Activated CD4-positive, alpha-beta T cell treated with anti-CD3 and anti-CD28 coated beads, Interleukin-2, amount 50 U/mL, for 1 hour (primary cell): ENCODE measurements at regions not wholly inside any gene's neighbourhood (a gene's known extent, or its start where the extent isn't known, plus 50 kb on each side); places are given as distances from the start of the nearest gene placed in this dataset.

Source experiments
- DNase-seq: peaks from one replicate; pipeline ENCODE4 v3.0.0-alpha.2; 2020

DNA sequence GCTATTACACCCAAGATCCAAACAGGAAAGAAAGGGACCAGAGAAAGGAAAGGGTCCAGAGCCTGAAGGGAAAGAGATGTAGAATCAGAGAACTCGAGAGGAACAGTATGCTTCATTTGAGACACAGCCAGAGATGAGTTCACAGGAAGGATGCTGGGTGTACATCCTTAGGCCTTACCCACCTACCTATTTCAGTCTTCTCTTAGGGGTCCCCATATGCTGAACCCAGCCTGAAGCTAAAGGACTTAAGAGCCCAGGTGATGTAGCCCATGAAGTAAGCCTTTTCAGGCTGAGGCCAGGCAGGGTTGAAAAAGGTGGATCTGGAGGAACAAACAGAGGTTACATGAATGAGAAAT is 338.0 kb upstream of the KCNH8 start:
- no peak for DNase-seq

- DNase-seq = no peak
Measured at GRCh38 chr3:18809640-18810305, 338.5 kb upstream of the KCNH8 start.

- no peak for DNase-seq
Measured at GRCh38 chr3:18808429-18808828, 339.9 kb upstream of the KCNH8 start.

DNA sequence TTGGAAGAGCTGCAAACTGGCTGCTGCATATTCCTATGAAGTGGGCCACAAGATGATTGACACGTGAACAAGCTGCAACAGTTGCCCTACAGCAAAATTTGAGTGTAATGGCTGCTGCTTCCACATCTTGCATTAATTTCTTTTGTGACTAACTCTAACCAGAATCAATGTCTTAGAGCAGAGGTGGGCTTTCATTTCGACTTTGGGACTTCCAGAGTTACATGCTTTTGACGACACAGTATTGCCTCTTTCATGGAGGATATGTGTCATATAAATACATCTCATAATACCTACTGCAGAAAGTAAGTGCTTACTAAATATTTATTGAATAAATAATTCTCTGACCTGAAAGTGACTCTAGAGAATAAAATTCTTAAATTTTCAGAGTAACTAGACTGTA is 340.7 kb upstream of the KCNH8 start:
- no peak for DNase-seq

DNA sequence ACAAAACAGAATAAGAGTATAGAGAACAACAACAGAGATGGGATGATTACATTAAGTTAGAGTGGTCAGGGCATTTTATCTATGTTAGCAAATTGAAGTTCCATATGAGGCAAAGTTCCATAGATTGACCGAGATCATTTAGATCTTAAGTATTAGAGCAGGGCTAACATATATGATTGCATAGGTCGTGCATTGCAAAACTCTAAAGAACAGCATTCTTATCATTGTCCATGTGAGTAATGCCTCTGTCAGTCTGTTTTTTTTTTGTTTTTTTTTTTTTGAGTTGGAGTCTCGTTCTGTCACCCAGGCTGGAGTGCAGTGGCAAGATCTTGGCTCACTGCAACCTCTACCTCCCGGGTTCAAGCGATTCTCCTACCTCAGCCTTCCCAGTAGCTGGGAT is 341.7 kb upstream of the KCNH8 start:
- no peak for DNase-seq

DNA sequence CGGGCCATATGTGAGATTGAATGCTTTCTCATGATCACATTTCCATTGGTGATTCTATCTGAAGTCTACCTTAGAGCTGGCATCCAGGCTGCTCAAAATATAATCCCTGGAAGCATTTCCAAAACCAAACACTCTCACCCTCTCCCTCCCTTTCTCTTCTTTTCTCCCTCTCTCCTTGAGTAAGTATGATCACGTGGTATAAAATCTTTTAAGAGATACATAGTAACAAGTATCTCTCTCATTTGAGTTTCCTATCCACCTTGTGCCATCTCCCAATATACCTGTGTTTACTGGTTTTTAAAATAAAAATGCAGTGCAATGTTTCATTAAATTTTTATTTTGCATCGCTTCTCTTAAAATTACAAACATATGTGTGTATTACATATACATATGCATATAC is 350.9 kb upstream of the KCNH8 start:
- DNase-seq = no peak

DNA sequence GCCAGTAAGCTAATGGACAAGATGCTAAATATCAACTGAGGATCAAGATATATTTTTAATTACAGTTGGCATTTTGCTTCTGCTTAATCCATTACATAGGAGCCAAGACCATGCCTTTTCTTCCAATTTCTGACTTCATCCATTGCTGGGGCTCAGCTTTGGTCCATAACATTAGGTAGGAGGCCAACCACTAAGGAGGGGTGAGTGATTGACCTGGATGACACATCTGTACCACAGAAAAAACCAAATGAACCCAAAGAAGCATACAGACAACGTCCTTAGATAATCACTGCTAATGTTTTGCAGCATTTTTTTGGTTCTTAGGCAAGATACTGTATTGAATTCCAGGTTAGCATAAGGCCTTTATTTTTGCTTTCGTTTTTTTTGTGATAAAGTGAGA is 353.2 kb upstream of the KCNH8 start:
- no peak for DNase-seq

DNA sequence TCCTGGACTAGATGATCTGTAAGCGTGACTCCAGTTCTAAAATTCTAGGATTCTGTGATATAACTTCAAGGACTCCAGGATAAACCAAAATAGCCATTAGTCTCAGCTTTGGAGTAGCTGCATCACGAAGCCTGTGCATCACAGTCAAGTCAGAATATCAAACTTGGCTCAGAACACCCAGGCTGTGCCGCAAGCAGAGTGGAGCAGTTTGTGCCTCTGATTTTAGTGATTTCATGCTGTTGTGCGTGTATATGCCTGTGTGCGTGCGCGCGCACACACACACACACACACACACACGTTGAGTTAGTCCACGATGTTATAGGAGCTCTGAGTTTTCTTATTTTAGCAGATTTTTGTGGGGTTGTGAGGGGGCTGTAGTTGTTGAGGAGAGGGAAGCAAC is 356.6 kb upstream of the KCNH8 start:
- no peak for DNase-seq

GRCh38 chr3:18791182-18791581 is 357.1 kb upstream of the KCNH8 start:
- DNase-seq = no peak

- DNase-seq = no peak
Measured at GRCh38 chr3:18790384-18790783, 357.9 kb upstream of the KCNH8 start.

- DNase-seq = no peak
Measured at GRCh38 chr3:18789734-18790133, 358.6 kb upstream of the KCNH8 start.

GRCh38 chr3:18787441-18787840 is 360.9 kb upstream of the KCNH8 start:
- DNase-seq = no peak

GRCh38 chr3:18786650-18787323 is 361.5 kb upstream of the KCNH8 start:
- no peak for DNase-seq

GRCh38 chr3:18782191-18782590 is 357.1 kb upstream of the SATB1 start:
- DNase-seq = no peak

DNA sequence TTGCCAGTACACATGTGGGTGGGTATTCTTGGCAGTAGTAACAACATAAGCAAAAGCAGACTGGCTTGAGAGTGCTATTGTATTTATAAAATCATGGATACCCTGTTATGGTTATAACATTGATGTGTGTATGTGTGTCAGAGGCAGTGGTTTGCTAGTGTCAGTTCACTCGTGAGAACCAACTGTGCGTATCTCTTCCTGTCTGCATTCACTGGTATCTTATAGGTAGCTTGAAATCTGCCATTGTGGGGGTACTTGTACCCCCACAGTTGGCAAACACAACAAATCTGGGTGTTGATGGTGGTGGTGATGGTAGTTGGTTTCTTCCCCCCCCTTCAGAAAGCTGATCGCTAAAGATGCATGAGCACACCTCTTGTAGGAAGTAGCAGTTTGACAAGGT is 355.8 kb upstream of the SATB1 start:
- DNase-seq = no peak

GRCh38 chr3:18779704-18780103 is 354.6 kb upstream of the SATB1 start:
- DNase-seq = no peak

GRCh38 chr3:18778598-18778997 is 353.5 kb upstream of the SATB1 start:
- DNase-seq = no peak

DNA sequence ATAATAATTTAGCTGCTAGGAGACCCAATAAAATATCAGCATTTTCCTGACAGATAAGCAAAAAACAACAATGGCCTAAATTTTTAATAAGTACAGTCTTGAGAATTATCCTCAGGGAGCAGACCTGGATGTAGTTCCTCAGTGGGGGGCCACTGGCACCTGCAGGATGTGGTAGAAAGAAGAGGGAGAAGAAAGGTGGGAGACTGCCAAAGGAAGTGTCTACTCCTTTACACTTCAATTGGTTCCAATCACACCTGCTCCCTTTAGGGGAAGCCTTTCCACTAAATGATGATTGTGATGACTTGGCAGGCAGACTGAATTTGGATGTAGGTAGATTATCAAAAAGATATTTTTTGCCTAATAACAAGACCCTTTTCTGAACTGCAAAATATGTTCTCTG is 353.0 kb upstream of the SATB1 start:
- DNase-seq = no peak

DNA sequence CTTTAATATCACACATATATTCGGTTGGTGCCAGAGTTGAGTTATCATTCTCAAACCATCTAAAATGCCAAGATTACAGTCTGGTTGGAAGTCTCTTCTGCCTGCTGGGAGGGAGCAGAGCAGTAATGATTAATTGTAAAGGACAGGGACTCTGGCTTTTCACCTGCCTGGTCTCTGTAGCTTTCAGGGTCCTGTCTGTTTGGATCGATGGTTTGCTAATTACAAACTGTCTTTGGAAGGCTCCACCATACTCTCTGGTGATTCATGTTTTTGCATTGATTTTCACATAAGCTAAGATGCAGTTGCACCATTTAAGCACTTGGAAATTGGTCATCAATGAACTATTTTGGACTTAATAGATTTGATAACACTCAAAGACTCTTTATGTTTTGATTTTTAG is 350.4 kb upstream of the SATB1 start:
- DNase-seq = no peak

- no peak for DNase-seq
Measured at GRCh38 chr3:18774319-18775088, 349.4 kb upstream of the SATB1 start.

DNA sequence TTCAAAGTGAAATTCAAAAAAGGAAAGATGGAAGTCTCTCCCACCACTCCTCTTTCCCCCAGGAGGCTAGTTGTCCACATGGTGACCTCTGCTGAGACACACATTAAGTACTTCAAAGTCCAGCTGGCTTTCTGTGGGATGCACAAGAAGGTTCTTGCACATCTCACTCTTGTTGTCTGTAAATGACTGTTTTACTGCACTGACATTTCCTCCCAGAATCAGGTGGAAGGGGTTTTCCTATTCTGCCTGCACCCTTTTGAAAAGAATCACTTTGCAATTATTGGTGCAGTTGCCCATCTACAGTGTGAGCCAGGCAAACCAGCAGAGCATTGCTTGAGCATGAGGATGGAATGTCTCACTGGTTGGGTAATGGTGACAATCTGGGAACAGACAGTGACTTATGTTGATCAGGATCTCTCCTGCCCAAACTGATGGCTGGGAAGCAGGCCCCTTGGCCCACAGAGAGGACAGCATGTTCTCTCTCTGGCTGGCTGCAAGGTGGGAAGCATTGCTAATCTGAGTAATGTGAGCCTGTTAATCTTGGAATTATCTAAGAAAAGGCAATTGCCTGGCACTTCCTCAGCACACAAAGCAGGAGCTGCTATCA is 347.7 kb upstream of the SATB1 start:
- no peak for DNase-seq

- no peak for DNase-seq
Measured at GRCh38 chr3:18771931-18772330, 346.8 kb upstream of the SATB1 start.

GRCh38 chr3:18770800-18771199 is 345.7 kb upstream of the SATB1 start:
- no peak for DNase-seq

DNA sequence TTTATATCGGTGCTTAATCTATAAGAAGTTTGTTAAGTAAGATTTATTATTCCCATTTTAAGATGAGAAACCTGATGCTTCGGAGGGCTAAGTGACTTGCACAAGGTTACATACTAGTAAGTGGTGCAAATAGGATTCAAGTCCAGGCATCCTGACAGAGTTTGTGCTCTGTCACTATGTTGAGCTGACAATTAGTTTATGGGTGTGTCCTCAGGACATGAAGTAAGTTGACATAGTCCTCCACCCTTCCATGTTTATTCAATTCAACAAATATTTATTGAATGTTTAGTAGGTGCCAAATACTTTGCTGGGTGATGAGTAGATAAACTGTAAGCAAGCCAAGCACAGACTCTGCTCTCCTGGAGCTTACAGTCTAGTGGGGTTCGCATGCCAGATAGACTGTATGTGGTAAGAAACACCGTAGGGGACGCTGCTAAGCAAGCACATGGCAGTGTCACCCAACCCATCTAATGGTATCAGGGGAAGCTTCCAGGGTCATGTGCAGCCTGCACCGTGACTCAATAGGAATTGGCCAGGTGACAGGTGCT is 342.7 kb upstream of the SATB1 start:
- DNase-seq = no peak
